ENCODE measurements at regions not wholly inside any gene's neighbourhood (a gene's known extent, or its start where the extent isn't known, plus 50 kb on each side); places are given as distances from the start of the nearest gene placed in this dataset.

DNA sequence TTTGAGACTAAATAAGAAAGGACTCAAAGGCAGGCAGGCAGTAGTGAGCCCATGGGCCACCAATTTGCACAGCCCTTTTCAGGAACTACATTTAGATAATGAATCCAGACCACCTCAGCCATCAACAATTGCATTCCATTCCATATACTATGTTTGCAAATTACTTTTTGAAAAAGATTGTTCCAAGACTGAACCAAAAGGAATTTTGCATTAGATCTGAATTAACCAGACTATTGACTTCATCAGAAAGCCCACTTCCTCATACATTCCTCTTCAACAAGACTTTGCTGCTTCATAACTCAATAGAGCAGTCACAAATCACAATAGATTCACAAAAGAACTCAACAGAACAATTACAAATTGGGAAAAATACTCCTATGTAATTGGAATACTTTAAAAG, 229.1 kb downstream of the SIM1 start:
- ChIA-PET CTCF (interaction anchor here (0.5 kb wide), 1 partner anchor 118 kb away, joined by 3 read pairs; no protein-coding TSS in a partner anchor), POLR2A (no interaction called here)
- H3K27ac Mint-ChIP-seq (ENCODE audit: low read depth, unreplicated experiment), result no peak overlapping the region
- no peaks in the 10 kb centered on the region for H3K27me3 Mint-ChIP-seq (ENCODE audit: insufficient read depth, unreplicated experiment)
- intact Hi-C loops (cut with micrococcal nuclease), result no loop called here
- no peak for DNase-seq (ENCODE audit: unreplicated experiment)
- no peaks in the 10 kb centered on the region for H3K9me3 Mint-ChIP-seq (ENCODE audit: unreplicated experiment)
- TF ChIP-seq, protein P1, sequence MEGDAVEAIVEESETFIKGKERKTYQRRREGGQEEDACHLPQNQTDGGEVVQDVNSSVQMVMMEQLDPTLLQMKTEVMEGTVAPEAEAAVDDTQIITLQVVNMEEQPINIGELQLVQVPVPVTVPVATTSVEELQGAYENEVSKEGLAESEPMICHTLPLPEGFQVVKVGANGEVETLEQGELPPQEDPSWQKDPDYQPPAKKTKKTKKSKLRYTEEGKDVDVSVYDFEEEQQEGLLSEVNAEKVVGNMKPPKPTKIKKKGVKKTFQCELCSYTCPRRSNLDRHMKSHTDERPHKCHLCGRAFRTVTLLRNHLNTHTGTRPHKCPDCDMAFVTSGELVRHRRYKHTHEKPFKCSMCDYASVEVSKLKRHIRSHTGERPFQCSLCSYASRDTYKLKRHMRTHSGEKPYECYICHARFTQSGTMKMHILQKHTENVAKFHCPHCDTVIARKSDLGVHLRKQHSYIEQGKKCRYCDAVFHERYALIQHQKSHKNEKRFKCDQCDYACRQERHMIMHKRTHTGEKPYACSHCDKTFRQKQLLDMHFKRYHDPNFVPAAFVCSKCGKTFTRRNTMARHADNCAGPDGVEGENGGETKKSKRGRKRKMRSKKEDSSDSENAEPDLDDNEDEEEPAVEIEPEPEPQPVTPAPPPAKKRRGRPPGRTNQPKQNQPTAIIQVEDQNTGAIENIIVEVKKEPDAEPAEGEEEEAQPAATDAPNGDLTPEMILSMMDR (IDR thresholded peaks at IDR 0.05; ENCODE audit: unreplicated experiment), result no peak
- peaks cover 4% of the 10 kb centered on the region for H3K4me1 Mint-ChIP-seq (ENCODE audit: insufficient read depth, unreplicated experiment)
- H3K4me3 Mint-ChIP-seq (ENCODE audit: unreplicated experiment), result no peak overlapping the region
- no peaks in the 10 kb centered on the region for H3K36me3 Mint-ChIP-seq (ENCODE audit: insufficient read depth, unreplicated experiment)
- BruUV-seq (replicated peaks), result no TSS peak

- TF ChIP-seq, protein P1 (IDR thresholded peaks at IDR 0.05; ENCODE audit: unreplicated experiment), result no peak
- no TSS peak for BruUV-seq (replicated peaks)
- intact Hi-C loops (cut with micrococcal nuclease), result no loop called here
- Mint-ChIP-seq H3K27me3 (ENCODE audit: insufficient read depth, unreplicated experiment) (no peaks in the 10 kb centered on the region), H3K9me3 (ENCODE audit: unreplicated experiment) (no peaks in the 10 kb centered on the region), H3K4me1 (ENCODE audit: insufficient read depth, unreplicated experiment) (peaks cover 7% of the 10 kb centered on the region), H3K36me3 (ENCODE audit: insufficient read depth, unreplicated experiment) (no peaks in the 10 kb centered on the region), H3K4me3 (ENCODE audit: unreplicated experiment) (no peak overlapping the region), H3K27ac (ENCODE audit: low read depth, unreplicated experiment) (no peak overlapping the region)
- POLR2A ChIA-PET, result no interaction called here
- DNase-seq (ENCODE audit: unreplicated experiment), result no peak
- CTCF ChIA-PET, result no interaction called here
Measured at GRCh38 chr6:100234625-100235024, 230.1 kb downstream of the SIM1 start.

DNA sequence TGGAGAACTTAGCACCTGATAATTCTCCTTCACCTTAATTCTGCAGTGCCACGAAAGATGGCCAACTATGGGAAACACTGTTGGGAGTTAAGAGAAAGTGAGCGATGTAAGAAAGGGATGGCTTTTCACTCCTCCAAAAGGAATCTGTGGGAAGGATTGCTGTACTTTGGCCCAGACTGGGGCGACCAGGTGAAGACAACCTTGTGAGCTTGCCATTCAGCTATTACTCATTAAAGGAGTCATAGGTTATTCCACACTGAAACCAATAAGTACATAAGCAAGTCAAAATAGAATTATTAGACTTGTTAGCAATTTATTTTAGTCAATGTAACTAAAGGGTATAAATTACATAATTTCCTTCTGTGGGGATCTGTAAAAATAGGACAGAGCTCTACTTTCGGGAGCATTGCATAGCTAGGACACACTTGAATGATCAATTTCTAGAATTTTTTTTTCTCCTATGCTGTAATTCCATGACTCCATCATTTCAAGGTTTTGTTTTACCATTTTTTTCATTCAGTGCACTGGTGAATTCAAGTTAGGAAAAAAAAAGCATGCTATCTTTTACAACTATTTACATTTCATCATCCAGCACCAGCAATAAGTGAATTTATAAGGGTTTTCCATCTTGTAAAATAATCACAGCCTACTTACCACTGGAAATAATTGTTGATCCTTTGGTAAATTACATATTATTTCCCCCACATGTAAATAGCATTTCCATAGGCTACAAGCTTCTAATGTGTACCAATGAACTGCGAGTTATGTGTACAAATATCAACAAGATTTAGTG, 231.7 kb downstream of the SIM1 start:
- Mint-ChIP-seq H3K4me3 (ENCODE audit: unreplicated experiment) (no peak overlapping the region), H3K4me1 (ENCODE audit: insufficient read depth, unreplicated experiment) (peaks cover 7% of the 10 kb centered on the region), H3K36me3 (ENCODE audit: insufficient read depth, unreplicated experiment) (no peaks in the 10 kb centered on the region), H3K27me3 (ENCODE audit: insufficient read depth, unreplicated experiment) (no peaks in the 10 kb centered on the region), H3K27ac (ENCODE audit: low read depth, unreplicated experiment) (no peak overlapping the region), H3K9me3 (ENCODE audit: unreplicated experiment) (no peaks in the 10 kb centered on the region)
- intact Hi-C loops (cut with micrococcal nuclease), result no loop called here
- ChIA-PET POLR2A (no interaction called here), CTCF (no interaction called here)
- TF ChIP-seq, protein P1 (IDR thresholded peaks at IDR 0.05; ENCODE audit: unreplicated experiment), result no peak
- no peak for DNase-seq (ENCODE audit: unreplicated experiment)
- BruUV-seq (replicated peaks), result no TSS peak

- no TSS peak for BruUV-seq (replicated peaks)
- TF ChIP-seq, protein P1 (IDR thresholded peaks at IDR 0.05; ENCODE audit: unreplicated experiment), result no peak
- POLR2A ChIA-PET, result interaction anchor here (0.7 kb wide), 2 partner anchors 55 to 93 kb away, joined by 3 read pairs; no protein-coding TSS in a partner anchor
- no peaks in the 10 kb centered on the region for H3K36me3 Mint-ChIP-seq (ENCODE audit: insufficient read depth, unreplicated experiment)
- H3K4me1 Mint-ChIP-seq (ENCODE audit: insufficient read depth, unreplicated experiment), result peaks cover 7% of the 10 kb centered on the region
- no peaks in the 10 kb centered on the region for H3K27me3 Mint-ChIP-seq (ENCODE audit: insufficient read depth, unreplicated experiment)
- CTCF ChIA-PET, result interaction anchor here (1.0 to 1.2 kb wide), 3 partner anchors 53 to 114 kb away, joined by 3 to 7 read pairs (median 4); no protein-coding TSS in a partner anchor
- H3K9me3 Mint-ChIP-seq (ENCODE audit: unreplicated experiment), result no peaks in the 10 kb centered on the region
- intact Hi-C loops (cut with micrococcal nuclease), result no loop called here
- no peak overlapping the region for H3K27ac Mint-ChIP-seq (ENCODE audit: low read depth, unreplicated experiment)
- H3K4me3 Mint-ChIP-seq (ENCODE audit: unreplicated experiment), result no peak overlapping the region
- peak; percentile 28 for DNase-seq (ENCODE audit: unreplicated experiment)
Measured at GRCh38 chr6:100230953-100231316, 233.8 kb downstream of the SIM1 start.

Measured in MCF 10A (cell line).